SK-MEL-5 (cell line): ENCODE measurements at regions not wholly inside any gene's neighbourhood (a gene's known extent, or its start where the extent isn't known, plus 50 kb on each side); places are given as distances from the start of the nearest gene placed in this dataset.
A peak's percentile ranks its signal among the peaks of the same experiment; 100 is the strongest.

Experiments used
- DNase-seq: peaks from one replicate; pipeline ENCODE4 v3.0.0-alpha.2; 2016; ENCODE audit warnings: low read depth, low spot score
- in situ Hi-C: cut with HindIII; loops from 2 replicates; pipeline ENCODE4 v1.10.0; 2016; ENCODE audit warnings: low sequenced_read_pairs, high pct_unique_total_duplicates, low pct_unique_long_range_greater_than_20kb

DNA sequence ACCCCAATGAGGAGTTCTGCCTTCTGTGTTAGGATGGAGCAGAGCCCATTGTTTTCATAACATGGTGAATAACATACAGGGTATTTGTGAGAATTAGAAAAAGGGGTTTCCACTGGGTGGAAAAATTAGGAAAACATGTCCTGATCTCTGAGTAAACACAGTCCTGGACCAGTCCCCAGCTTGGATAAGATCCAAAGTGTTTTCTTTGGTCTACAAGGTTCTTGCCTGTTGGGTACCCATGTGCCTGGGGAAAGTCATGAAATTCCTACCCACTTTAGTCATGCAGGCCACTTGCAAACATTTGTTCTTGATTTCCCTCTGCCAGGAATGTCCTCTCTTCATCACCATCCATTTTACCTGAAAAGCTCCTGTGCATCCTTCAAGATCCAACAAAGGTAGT, 164.8 kb upstream of the DYNLRB2 start:
- in situ Hi-C loops, result no loop called here
- no peak for DNase-seq

DNA sequence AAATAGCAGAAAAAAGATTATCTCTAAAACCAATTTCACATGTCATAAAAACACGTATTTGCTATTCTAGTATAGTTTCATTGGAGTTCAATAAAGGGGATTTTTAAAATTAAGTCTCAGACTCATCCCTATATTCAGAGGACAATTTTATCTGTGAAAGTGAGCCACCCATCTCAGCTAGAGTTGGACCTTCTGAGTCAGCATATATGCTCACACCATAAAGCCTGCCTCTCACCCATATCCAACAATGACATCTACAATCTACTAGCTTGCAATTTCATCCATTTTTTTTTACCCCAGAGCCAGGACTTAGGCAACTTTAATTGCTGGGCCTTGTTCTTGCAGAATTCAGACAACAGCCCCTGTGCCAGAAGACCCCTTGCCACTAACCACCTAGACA, 165.3 kb upstream of the DYNLRB2 start:
- in situ Hi-C loops, result no loop called here
- DNase-seq, result no peak

DNA sequence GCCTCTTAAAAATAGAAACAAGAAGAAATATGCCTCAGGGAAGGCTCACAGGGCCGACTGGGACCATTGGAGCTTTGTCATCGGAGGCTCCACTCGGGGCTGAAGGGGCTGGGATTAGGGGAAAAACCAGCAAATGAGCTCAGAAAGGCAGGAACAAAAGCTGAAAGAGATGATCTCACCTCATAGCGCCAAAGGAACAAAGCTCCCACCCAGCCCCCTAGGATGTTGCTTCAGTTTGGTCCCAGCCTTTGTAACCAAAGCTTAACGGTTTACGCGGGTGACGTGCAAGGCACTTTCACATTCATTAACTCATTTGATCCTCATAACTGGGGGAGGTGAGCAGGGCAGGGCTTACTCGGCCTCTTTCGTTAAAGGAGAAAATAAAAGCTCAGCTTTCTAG, 168.5 kb upstream of the DYNLRB2 start:
- in situ Hi-C loops, result no loop called here
- DNase-seq, result no peak

DNA sequence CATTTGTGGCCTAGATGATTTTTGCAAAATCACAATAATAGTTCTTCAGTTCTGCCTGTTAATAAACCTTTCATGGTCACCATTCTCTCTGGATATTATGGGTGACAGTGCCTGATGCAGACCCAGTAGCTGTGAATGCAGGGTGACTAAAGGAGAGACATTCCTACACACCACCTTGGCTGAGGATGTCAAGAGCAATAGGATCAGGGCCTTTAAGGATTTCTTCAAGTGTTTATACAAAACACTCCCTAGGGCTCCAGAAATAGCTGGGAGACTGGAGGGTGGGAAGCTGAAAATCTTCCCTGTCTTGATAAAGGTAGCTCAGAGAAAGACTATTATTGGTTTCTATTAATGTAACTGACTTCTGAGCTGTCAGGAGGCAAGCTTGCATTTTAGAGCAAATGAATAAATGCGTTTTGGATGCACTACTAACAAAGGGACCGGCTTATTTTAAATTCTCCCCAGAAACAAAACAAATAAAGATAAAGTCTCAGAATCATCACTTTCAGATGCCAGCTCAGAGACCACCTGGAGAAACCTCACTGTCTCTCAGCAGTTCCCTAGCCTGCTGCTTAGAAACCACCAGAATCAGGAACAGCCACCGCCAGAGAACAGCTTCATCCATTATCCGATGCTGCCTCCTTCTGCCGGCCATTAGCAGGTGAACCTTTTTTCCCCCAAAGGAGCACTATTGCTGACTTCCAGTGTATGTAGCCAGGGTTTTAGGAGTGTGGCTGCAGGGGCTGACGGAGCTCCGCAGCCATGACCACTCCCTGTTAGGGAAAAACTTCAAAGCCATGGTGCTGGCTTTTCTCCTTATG, 171.4 kb upstream of the DYNLRB2 start:
- in situ Hi-C loops, result no loop called here
- peak; percentile 44 for DNase-seq

DNA sequence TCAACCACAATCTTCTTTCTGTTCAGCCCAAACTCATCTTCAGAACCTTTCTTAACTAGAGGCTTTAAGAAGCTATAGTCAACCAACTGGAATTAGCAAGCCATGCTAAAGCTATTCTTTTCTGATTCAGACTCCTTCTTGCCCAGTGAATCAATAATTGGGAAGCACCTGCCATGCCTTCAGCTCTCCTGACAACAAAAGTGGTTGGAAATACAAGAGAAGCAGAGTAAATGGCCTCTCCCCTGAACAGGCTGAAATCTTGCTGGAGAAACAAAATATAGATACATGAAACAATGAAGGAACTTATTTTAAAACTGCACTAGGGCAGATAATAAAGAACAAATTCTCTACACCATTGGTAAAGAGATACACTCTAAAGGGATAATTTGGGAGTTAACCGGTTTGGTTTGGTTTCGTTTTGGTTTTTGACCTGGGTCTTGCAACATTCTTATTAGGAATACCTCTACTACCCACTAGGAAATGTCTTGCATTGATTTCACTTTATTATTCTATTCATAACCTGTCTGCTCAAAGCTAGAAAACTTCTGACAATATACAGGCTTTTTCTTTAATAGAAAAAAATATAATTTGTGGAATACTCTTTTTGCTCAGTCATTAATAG, 173.6 kb upstream of the DYNLRB2 start:
- no peak for DNase-seq
- in situ Hi-C loops, result no loop called here

DNA sequence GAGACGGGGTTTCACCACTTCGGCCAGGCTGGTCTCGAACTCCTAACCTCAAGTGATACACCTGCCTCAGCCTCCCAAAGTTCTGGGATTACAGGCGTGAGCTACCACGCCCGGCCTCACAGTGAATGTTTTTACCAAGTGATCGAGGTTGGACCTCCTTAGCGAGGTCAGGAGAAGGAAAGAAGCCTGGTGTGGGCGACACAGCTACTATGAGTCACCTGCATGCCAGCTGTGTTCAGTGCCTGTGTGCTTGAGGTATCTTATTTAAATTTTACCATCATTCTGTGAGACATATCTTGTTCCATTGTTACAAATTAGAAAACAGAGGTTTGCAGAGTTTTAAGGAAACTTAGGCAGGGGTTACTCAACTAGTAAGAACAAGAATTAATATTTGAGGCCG, 174.8 kb upstream of the DYNLRB2 start:
- no peak for DNase-seq
- in situ Hi-C loops, result no loop called here

DNA sequence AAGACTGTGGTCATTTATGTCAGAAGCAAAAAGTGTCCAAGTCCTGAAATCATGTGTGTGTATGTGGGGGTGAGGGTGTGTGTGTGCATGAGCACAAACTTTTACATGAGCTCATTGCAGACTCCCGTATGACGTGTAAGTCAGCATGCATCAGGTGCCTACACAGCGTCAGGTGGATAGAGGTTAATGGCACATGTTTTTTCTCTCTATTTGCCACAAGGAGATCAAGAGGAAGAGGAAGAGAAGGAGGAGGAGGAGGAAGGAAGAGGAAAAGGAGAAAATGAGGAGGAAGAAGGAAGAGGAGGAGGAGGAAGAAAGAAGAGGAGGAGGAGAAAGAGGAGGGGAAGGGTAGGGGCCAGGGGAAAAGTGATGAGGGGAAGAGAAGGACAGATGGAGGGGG, 178.0 kb upstream of the DYNLRB2 start:
- in situ Hi-C loops, result no loop called here
- DNase-seq, result no peak

DNA sequence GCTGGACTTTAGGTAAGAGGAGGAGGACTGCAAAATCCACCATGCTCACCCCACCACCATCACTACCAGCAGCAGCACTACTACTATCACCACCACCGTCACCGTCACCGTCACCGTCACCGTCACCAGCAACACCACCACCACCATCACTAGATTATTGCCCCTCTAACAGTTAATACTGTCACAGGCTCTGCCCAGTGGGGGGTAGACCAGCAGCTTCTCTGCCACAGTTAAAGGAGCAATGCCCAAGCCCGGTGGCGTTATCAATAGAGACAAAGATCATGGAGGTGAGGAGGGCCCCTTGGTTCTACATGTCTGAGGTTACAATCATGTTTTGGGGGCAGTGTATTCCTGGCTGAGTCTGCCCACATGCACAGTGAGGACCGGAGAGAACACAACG, 184.4 kb upstream of the DYNLRB2 start:
- no peak for DNase-seq
- in situ Hi-C loops, result no loop called here

DNA sequence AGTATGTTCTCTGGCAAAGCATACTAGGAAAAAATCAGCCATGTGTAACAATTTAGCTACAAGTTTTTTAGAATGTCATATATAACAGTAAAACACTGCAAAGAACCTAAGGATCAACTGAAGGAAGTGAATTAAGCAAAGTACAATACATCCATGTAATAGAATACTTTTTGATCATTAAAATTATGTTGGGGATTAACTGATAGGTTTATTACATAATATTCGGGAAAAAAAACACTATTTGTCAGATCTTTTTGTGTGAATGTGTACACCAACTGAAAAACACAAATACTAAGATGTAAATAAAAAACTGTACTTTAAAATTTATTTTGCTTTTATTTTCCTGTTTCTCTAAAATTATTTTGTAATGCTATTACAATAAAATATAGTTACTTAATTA, 185.5 kb upstream of the DYNLRB2 start:
- no peak for DNase-seq
- in situ Hi-C loops, result no loop called here

DNA sequence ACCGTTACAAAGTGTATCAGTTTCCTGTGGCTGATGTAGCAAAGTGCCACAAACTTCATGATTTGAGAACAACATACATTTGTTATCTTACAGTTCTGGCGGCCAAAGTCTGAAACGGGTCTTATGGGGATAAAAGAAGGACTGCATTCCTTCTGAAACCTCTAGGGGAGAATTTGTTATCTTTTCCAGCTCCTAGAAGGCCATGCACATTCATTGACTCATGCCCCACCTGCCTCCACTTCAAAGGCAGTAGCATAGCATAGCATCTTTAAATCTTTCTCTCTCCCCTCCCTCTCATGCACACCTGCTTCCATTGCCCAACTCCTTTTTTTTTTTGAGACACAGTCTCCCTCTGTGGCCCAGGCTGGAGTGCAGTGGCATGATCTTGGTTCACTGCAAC, 190.7 kb upstream of the DYNLRB2 start:
- no peak for DNase-seq
- in situ Hi-C loops, result no loop called here

DNA sequence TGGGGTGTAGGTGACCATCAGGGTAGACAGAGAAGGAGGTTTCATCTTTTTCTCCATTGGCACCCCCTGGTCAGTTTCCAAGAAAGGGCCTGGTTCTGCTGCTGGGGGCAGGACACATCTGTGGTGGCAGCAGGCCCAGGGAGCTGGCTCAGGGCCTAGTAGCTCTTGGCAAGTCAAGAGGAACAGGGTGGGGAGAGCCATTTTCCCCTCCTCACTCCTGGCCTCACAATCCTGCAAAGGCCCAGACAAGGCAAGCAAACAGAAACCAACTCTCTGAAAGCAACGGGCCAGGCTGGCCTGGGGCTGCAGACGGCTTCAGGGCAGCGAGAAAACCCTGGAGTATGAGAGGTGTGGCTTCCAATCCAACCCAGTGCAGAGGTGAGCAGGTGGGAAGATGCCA, 192.9 kb upstream of the DYNLRB2 start:
- no peak for DNase-seq

DNA sequence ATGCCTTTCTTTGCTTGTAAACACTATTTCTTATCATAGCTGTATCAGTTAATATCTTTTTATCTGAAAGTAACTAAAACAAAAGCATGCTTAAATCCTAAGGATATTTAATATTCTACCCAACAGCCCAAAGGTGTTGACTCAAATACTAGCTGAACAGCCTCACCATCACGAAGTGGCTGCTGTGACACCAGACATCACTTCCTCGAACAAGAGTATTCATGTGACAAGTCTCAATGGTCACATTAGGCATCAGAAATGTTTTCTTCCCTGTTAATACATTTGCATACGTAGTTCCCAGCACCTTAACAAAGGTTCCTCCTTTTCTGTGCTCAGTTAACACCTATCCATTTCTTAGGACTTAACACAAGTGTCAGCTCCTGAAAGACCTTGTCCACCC, 193.8 kb upstream of the DYNLRB2 start:
- in situ Hi-C loops, result no loop called here
- DNase-seq, result no peak

More for the DNA sequence above, 192.9 kb upstream of the DYNLRB2 start:
- in situ Hi-C loops, result no loop called here

DNA sequence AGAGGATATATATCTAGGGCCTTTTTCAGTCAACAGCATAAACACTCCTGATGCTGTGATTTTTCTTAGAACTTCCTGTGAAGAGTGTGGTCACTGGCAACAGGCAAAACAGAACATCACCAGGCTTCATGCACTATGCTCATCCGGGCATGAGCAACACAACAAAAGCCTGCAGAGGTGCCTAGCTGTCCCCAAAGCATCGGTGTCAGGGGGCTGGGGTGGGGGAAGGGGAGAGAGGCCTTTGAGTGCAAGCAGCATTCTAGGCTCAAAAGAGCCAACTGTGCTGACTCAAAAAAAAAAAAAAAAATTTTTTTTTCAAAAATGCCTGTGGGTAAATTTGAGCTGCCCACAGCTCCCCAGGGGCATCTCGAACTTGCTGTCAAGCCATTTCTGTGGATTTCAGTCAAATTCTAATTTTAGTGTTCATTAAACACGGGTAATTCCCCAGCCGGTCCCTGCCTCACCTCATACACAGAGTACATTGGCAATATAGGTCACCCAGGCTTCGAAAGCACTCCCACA, 194.6 kb upstream of the DYNLRB2 start:
- no peak for DNase-seq
- in situ Hi-C loops, result no loop called here

DNA sequence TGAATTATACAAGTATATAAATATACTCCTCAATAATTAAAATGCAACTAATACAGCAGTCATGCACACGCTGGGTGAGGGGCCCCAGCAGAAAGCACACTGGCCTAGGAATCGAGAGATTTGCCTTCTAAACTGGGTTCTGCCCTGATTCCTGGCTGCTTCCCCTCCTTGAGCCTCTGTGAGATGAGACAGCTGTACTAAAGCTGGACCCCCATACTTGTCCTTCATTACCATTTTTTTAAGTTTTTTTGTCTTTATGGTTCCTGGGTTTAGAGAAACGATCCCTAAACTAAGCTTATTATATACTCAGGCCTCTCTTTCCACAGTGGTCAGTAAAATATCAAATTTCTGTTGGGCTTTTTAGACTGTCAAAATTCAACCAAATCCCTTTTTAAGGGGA, 195.1 kb upstream of the DYNLRB2 start:
- in situ Hi-C loops, result no loop called here
- DNase-seq, result no peak

DNA sequence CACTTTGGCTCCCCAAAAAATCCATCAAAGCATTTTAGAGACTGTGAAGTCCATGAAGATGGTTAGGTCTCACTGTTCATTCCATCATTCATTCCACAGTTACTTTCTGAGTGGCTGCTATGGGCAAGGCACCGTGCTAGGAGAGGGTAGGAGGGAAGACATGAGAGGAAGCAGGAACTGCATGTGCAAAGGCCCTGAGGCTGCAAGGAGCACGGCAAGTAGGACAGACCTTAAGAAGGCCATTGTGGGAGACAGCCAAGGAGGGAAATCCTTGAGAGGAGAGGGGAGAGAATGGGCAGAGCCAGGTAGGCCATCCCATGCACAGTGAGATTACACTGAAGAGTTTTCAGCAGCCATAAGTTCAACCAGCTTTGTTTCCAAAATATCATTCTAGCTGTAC, 196.2 kb upstream of the DYNLRB2 start:
- DNase-seq, result no peak
- in situ Hi-C loops, result no loop called here

DNA sequence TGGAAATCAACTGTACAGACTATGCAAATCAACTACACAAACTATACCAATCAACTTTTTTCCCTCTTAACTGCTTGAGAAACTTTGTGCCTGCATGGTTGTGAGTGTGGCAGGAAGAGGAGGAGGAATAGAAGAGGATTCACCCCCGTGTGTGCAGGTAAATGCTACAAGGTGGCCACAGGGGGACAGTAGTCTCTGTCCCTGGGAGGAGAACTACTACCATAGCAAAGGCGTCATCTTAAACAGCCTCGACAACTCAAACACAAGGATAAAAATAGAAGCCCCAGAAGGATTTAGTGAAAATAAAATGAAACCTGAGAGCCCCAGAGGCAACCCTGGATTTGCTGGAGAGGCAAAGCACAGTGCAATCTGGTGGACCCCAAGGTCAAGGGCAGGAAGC, 199.5 kb upstream of the DYNLRB2 start:
- in situ Hi-C loops, result no loop called here
- DNase-seq, result no peak

DNA sequence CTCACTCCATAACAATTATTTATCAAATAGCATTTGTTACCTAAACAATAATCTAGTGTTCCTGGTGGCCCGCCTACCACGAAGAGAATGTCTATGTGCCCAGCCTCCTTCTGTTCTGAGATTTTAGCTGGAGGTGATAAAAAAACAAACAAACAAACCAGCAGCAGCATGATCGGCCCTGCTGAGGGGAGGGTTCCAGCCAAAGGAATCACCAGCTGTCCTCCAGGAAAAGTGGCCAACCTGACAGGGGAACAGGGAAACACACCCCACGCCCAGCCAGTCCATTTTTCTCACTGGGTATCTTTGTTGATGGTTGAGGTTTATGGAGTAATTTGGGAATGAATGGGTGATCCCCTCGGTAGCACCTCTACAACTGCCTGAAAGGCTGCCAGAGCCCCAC, 203.0 kb upstream of the DYNLRB2 start:
- in situ Hi-C loops, result no loop called here
- no peak for DNase-seq

DNA sequence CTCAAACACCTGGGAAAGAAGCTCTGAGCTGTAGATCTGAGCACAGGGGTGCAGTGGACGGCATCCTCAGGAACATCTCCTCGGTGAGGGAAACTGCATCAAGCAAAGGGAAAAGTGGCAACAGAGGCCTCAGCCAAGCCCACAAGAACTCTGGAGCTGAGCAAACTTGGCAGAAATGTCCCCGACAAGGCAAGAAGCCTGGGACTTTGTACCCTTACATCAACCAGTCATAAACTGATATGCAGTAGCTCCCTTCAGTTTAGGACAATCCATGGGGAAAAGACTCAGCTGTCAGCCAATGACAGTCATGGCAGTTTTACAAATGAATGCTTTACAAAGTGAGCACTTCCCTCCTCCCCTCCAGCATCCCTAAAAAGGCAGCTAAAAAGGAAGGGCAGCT, 210.0 kb upstream of the DYNLRB2 start:
- DNase-seq, result no peak
- in situ Hi-C loops, result no loop called here

DNA sequence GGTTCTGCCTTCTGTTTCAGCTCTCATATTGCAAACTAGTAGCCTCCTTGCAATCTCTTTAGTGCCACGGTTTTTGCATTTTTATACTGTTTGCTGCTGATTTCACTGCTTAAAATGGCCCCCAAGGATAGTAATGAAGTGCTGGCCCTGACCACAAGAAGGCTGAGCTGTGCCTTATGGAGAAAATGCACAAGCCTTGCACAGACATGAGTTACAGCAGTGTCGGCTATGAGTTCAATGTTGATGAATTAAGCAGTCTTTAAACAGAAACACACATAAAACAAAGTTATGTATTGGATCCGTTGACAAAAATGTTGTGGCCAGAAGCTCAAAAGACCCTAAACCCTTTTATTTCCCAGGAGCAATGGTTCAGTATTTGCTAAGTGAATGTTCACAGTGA, 210.6 kb upstream of the DYNLRB2 start:
- no peak for DNase-seq
- in situ Hi-C loops, result no loop called here
